GM18511 (cell line): ENCODE measurements at regions not wholly inside any gene's neighbourhood (a gene's known extent, or its start where the extent isn't known, plus 50 kb on each side); places are given as distances from the start of the nearest gene placed in this dataset.

ENCODE experiments used
- ATAC-seq: cut with Tn5 transposase; IDR thresholded peaks from one replicate; pipeline ENCODE4 v1.9.1; 2021; ENCODE audit warnings: mild to moderate bottlenecking, moderate library complexity; ENCODE audit not compliant: unreplicated experiment

DNA sequence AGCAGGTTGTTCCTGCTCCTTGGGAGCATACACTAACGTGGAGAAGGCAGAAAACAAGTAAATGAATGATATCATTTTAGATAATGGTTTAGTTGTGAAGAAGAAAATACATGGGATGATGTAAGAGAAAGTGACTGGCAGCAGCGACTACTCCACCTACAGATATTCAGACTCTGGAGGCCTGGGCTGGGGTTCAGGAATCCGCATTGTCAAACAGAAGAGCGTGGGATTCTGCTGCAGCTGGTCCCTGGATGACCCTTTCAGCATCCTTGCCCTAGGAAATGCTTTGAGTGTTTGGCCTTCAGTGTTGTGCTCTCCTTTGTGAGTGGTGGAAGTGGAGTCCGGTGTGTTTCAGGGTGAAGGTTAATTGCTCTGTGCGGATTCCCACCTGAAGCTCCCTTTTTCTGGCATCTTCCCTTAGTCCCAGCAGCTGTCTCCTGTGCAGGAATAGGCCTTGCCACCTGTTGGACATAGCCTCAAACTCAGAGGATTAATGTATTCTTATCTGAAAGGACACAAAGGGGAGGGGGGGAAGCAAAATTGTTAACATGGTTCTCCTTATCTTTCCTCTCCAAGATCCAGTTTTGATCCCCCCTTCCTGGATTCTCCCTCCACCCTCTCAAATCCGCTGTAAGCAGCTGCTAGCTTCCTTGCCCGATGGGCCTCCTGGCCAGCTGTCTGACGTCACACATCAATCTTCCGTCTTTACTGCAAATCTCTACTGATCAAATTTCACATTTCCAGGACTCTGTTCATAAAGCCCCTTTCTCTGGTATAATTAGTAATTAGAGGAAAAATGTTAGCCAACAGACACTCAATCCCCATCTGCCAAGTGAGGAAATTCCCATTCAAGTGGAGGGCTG, 68.3 kb upstream of the SPAG17 start:
- ATAC-seq: no peak

DNA sequence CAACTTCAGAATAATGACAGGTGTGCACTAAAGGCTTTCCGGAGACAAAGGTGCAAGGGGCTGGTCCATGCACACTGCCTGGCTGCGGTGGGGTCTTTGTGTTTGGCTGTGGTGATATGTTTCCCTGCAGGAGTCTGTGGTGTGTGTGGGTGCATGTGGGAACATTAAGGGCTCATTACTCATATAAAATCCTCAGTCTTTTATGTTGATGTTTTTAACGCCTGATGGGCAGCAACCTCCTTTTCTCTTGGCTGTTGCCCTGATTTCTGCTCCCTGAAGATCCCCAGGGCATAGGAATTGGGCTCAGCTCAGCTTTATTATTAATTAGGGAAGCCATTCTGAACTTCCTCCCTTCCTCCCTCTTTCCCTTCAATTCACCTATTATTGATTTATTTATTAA, 67.6 kb upstream of the SPAG17 start:
- no peak for ATAC-seq

DNA sequence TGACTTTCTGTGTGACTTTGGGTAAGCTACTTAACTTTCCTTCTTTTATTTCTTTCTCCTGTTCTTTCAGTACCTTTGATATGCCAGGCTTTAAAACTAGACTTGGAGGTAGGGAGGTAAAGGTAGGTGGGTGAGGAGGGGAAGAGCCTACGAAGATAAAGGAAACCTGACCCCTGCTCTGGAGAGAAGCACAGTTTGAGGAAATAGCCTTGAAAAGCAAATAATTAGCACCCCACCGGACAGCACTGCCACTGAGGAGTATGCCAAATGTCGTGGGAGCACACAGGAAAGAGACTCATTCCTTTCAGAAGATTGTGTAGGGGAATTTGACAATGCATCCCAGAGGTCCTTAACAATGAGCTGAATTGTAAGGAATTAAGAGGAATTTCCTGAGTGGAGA, 65.2 kb upstream of the SPAG17 start:
- ATAC-seq: no peak

DNA sequence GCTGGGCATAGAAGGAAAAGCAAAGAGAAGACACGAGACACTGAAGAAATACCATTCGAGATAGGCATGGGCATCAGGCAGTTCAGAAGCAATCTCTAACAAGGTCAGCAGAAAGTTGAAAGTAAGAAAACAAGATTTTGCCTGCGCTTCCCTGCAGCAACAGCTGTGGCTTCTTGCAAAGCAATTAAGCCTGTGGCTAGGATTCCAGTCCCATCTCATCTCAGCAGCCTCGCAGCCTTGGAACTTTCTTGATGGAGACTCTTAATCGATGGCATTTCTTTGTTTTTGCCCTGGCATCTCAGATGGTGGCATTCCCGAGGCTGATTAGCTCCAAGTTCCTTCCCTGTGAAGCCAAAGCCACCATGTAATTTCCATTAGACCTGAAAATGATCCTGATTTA, 64.6 kb upstream of the SPAG17 start:
- no peak for ATAC-seq

DNA sequence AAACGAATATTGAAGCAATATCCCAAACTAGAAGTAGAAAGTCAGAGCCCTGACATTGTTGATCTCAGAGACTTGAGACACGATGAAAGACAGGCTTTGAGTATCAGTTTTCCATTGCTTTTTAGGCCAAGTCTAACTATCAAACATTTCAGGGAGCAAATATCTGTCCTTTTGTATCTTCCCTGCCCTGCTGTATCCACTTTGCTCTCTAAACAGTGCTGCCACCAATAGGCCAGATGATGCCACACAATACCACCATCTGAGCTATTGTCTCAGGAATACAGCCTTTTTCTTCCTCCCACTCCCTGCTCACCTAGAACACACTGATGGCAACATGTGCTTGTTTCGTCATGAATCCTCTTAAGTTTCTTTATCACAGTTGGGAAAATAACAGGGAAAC, 62.6 kb upstream of the SPAG17 start:
- no peak for ATAC-seq

DNA sequence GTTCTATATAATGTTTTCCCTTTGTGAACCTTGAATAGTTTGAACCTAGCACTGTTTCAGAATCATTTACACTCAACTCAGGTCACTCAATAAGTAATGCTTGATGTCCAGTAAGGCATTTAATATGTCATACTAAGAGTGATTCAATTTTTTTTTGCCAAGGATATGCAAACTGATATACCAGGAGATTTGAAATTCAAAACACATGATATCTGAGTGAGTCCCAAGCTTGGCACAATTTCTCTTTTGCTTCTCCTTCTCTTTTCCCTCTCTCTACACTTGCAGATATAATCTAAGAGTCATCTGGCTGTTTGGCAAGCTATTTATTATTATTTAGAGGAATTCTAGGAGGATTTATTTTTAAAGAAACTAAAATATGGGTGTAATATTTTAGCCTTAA, 61.6 kb upstream of the SPAG17 start:
- ATAC-seq: no peak

DNA sequence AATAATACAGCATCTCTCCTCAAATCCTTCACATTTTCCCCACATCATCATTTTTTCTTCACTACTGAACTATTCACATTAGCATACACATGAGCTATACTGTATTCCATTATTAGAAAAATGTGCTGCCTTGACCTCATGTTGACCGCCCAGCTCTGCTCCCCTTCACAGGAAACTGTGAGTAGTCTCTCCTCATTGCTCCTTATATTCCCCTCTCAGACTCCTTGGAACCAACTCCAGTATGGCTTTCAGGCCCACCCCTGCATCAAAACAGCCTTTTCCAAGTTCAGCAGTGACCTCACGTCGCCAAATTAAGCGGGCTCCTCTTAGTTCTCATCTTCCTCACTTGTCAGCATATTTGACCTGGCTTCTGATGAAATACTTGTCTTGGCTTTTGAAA, 59.2 kb upstream of the SPAG17 start:
- no peak for ATAC-seq

DNA sequence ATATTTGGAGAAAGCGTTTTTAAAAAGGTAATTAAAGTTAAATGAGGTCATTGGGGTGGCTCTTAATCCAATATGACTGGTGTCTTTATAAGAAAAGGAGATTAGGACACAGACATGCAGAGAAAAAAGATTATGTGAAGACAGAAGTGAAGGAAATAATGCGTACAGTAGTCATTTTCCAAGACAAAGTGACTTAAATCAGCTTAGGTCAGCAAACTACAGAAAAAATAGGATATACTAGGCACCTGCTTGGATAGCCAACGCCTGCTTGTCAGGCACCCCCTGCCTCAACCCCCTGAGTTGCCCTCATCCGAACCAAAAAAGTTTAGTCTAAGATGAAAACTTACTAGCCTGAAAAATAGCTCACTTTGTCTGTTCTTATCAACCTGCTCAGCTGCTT, 58.2 kb upstream of the SPAG17 start:
- ATAC-seq: no peak
